22Rv1 (cell line): ENCODE measurements at regions not wholly inside any gene's neighbourhood (a gene's known extent, or its start where the extent isn't known, plus 50 kb on each side); places are given as distances from the start of the nearest gene placed in this dataset.

Source experiments
- ZFX ChIP-seq: fragments of 450-650 bp; IDR thresholded peaks from 2 replicates; pipeline ENCODE4 v1.6.1; 2017; ENCODE audit warnings: antibody characterized with exemption, borderline replicate concordance
- TF ChIP-seq, protein P1 (sequence below): fragments of 450-650 bp; IDR thresholded peaks from 2 replicates; pipeline ENCODE4 v1.5.1; 2017; ENCODE audit warnings: mild to moderate bottlenecking

GRCh38 chr1:178038372-178038771 lies 55.5 kb upstream of the RASAL2 start:
- TF ChIP-seq, protein P1, sequence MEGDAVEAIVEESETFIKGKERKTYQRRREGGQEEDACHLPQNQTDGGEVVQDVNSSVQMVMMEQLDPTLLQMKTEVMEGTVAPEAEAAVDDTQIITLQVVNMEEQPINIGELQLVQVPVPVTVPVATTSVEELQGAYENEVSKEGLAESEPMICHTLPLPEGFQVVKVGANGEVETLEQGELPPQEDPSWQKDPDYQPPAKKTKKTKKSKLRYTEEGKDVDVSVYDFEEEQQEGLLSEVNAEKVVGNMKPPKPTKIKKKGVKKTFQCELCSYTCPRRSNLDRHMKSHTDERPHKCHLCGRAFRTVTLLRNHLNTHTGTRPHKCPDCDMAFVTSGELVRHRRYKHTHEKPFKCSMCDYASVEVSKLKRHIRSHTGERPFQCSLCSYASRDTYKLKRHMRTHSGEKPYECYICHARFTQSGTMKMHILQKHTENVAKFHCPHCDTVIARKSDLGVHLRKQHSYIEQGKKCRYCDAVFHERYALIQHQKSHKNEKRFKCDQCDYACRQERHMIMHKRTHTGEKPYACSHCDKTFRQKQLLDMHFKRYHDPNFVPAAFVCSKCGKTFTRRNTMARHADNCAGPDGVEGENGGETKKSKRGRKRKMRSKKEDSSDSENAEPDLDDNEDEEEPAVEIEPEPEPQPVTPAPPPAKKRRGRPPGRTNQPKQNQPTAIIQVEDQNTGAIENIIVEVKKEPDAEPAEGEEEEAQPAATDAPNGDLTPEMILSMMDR = no peak
- no peak for TF ChIP-seq ZFX
